Gastroesophageal sphincter (tissue), 4 donors: ENCODE measurements at regions not wholly inside any gene's neighbourhood (a gene's known extent, or its start where the extent isn't known, plus 50 kb on each side); places are given as distances from the start of the nearest gene placed in this dataset.

Experiments used
- ATAC-seq: fragments of 150-250 bp; one replicate; pipeline ENCODE4 v1.9.1; 2016; ENCODE audit warnings: mild to moderate bottlenecking, moderate library complexity
- H3K27ac ChIP-seq, 4 donors: fragments of 200-600 bp; sonication (generic) in 3 of 4; 1 replicate in 3 of 4; 2 replicates in 1 of 4; pipeline ENCODE4 v1.5.1; 2016 to 2019
- H3K27me3 ChIP-seq: fragments of 200-600 bp; sonication (generic); one replicate; pipeline ENCODE4 v1.5.1; 2019
- H3K36me3 ChIP-seq, 2 donors: fragments of 200-600 bp; sonication (generic); one replicate each; pipeline ENCODE4 v1.5.1; 2019; ENCODE audit warnings: control low read depth in 1 of 2
- H3K4me1 ChIP-seq, 3 donors: fragments of 200-600 bp; sonication (generic); 1 replicate in 2 of 3; 2 replicates in 1 of 3; pipeline ENCODE4 v1.5.1; 2016 to 2019; ENCODE audit warnings: control low read depth in 2 of 3
- H3K4me3 ChIP-seq, 2 donors: fragments of 200-600 bp; sonication (generic); one replicate each; pipeline ENCODE4 v1.5.1; 2019; ENCODE audit warnings: mild to moderate bottlenecking in 1 of 2, moderate library complexity in 1 of 2
- H3K9me3 ChIP-seq, 3 donors: fragments of 200-600 bp; sonication (generic); one replicate each; pipeline ENCODE4 v1.5.1; 2017 to 2019; ENCODE audit warnings: control low read depth in 2 of 3
- EP300 ChIP-seq: sonication (generic); formaldehyde crosslinking; IDR thresholded peaks from one replicate; pipeline ENCODE4 v1.6.1; 2017; ENCODE audit warnings: antibody characterized with exemption, mild to moderate bottlenecking
- POLR2A ChIP-seq, 2 donors: fragments of 450-650 bp; IDR thresholded peaks; one replicate each; pipeline ENCODE4 v1.6.1; 2017; ENCODE audit warnings: antibody characterized with exemption in 2 of 2, mild to moderate bottlenecking in 2 of 2, moderate library complexity in 1 of 2
- POLR2AphosphoS5 ChIP-seq: sonication (generic); formaldehyde crosslinking; IDR thresholded peaks from one replicate; pipeline ENCODE4 v1.6.1; 2017; ENCODE audit warnings: antibody characterized with exemption
- WGBS, 2 donors: methylation state at CpG; one replicate each; pipeline ENCODE4 v1.1.5; 2018; ENCODE audit warnings: low coverage in 1 of 2; 5-methylcytosine and 5-hydroxymethylcytosine counted together
- TF ChIP-seq, protein P1 (sequence below), 4 experiments: fragments of 200-600 bp in 2 of 4; fragments of 450-650 bp in 2 of 4; sonication (generic) in 1 of 4; IDR thresholded peaks; one replicate each; pipeline ENCODE4 v1.5.1; 2017 to 2019; ENCODE audit warnings: antibody characterized with exemption in 4 of 4, mild to moderate bottlenecking in 2 of 4, moderate library complexity in 2 of 4

DNA sequence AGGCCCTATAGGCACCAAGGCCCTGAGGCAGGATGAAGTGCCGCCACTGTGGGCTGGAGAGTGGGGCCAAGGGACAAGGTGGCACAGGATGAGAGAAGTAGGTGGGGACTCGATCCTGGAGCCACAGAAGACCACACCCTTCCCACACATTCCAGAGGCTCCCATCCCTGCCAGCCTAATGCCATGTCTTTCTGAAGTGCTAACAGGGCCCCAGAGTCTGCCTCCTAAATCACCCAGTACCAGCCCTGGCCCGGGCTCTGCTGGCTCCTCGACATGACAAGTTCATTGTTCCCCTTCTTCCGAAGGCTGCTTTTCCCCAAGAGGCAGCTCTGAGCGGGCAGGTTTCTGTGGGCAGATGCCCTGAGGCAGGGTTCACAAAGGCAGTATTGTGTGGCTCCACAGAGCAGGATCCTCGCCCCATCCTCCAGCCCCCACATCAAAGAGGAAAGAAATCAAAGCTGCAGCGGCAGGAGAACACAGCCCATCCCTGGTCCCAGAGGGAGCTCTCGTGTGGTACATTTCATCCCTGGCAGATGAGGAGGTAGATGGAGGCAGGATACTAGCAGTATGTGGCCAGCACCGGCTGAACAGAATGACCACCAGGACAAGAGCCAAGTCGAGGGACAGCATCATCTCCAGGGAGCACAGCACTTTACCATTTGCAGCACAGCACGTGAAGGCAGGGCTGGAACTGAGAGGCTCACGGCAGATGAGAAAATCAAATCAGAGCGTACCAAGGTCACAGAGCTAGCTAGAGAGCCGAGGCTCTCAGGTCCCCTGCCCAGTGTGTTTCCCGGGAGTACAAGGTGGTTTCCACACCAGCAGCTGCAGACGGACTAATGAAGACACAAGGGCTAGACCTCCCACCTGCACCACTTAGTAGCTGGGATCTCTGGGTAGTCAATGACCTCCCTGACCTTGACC is 64.8 kb downstream of the SYF2 start:
- no peak for TF ChIP-seq POLR2A (IDR thresholded peaks at IDR 0.05)
- TF ChIP-seq, protein P1, sequence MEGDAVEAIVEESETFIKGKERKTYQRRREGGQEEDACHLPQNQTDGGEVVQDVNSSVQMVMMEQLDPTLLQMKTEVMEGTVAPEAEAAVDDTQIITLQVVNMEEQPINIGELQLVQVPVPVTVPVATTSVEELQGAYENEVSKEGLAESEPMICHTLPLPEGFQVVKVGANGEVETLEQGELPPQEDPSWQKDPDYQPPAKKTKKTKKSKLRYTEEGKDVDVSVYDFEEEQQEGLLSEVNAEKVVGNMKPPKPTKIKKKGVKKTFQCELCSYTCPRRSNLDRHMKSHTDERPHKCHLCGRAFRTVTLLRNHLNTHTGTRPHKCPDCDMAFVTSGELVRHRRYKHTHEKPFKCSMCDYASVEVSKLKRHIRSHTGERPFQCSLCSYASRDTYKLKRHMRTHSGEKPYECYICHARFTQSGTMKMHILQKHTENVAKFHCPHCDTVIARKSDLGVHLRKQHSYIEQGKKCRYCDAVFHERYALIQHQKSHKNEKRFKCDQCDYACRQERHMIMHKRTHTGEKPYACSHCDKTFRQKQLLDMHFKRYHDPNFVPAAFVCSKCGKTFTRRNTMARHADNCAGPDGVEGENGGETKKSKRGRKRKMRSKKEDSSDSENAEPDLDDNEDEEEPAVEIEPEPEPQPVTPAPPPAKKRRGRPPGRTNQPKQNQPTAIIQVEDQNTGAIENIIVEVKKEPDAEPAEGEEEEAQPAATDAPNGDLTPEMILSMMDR (IDR thresholded peaks at IDR 0.05), result no peak
- no peak for TF ChIP-seq EP300
- TF ChIP-seq POLR2AphosphoS5, result no peak
- no peaks in the 10 kb centered on the region for H3K4me1 ChIP-seq
- no peak for ATAC-seq
- no peaks in the 10 kb centered on the region for H3K9me3 ChIP-seq
- H3K27ac ChIP-seq, result no peak overlapping the region
- no peaks in the 10 kb centered on the region for H3K27me3 ChIP-seq
- 63 to 80% methylated on average over 2 of the region's 17 CpGs for WGBS, 2 donors
- H3K36me3 ChIP-seq, result no peaks in the 10 kb centered on the region
- H3K4me3 ChIP-seq, result no peak overlapping the region

DNA sequence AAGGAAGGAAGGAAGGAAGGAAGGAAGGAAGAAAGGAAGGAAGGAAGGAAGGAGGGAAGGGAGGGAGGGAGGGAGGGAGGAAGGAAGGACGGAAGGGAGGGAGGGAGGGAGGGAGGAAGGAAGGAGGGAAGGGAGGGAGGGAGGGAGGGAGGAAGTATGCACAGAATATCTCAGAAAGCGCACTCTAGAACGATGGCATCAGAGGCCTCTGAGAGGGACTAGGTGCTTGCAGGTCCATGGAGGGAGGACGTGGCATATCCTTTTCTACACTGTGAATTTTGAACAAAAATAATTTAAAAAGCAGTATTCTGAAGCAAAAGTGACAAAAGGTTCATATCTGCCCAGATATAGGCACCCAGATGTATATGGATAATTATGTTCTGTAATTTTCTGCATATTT is 65.5 kb downstream of the SYF2 start:
- 84 to 100% methylated on average over 1 to 3 of the region's 4 CpGs for WGBS, 2 donors
- no peak for ATAC-seq
- TF ChIP-seq EP300 (no peak), POLR2AphosphoS5 (no peak), POLR2A (IDR thresholded peaks at IDR 0.05) (no peak)
- TF ChIP-seq, protein P1 (IDR thresholded peaks at IDR 0.05), result no peak

DNA sequence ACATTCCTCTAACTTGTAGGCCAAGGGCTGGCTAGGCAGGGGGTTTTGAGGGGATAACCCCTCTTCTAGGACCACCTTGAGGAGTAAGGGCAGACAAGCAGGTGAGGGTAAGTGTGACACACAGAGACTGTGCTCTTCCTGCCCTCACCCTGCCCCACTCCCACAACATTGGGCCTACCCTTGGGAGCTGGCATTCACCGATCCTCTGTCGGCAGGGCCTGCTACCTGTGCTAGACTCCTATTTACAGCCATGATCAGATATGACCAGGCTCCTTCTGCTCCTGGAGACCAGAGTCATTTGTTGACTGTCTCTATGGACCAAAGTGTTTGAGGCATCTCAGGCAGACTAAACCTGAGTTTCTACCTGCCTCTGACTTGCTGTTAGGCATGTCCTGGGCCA is 68.3 kb downstream of the SYF2 start:
- Histone ChIP-seq H3K9me3 (peaks cover 0 to 14% (median 0%) of the 10 kb centered on the region in 3 donors), H3K4me3 (no peak overlapping the region), H3K4me1 (no peaks in the 10 kb centered on the region), H3K27ac (no peak overlapping the region), H3K36me3 (no peaks in the 10 kb centered on the region), H3K27me3 (peaks cover 5% of the 10 kb centered on the region)
- TF ChIP-seq, protein P1 (IDR thresholded peaks at IDR 0.05), result no peak
- no peak for TF ChIP-seq EP300
- no peak for ATAC-seq
- 100% methylated on average over 2 of the region's 2 CpGs; no CpG with 5 or more reads in 1 of the 2 donors for WGBS, 2 donors

More for the DNA sequence above, 65.5 kb downstream of the SYF2 start:
- Histone ChIP-seq H3K9me3 (no peaks in the 10 kb centered on the region), H3K27ac (no peak overlapping the region), H3K4me1 (no peaks in the 10 kb centered on the region), H3K36me3 (no peaks in the 10 kb centered on the region), H3K27me3 (no peaks in the 10 kb centered on the region), H3K4me3 (no peak overlapping the region)

DNA sequence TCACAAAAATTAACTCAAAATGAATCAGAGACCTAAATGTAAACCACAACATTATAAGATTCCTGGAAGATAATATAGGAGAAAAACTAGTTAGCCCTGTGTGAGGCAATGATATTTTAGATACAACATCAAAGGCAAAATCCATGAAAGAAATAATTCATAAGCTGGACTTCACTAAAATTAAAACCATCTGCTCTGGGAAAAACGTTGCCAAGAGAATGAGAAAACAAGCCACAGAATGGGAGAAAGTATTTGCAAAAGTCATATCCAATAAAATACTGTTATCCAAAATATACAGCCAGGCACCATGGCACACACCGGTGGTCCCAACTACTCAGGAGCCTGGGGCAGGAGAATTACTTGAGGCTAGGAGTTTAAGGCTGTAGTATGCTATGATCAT is 70.3 kb downstream of the SYF2 start:
- H3K9me3 ChIP-seq, result peaks cover 0 to 22% (median 0%) of the 10 kb centered on the region in 3 donors
- H3K27me3 ChIP-seq, result peaks cover 5% of the 10 kb centered on the region
- ATAC-seq, result no peak
- WGBS, 2 donors, result 12 to 25% methylated on average over 2 of the region's 2 CpGs
- no peak overlapping the region for H3K27ac ChIP-seq
- H3K4me1 ChIP-seq, result no peaks in the 10 kb centered on the region
- no peak overlapping the region for H3K4me3 ChIP-seq
- TF ChIP-seq POLR2A (IDR thresholded peaks at IDR 0.05) (no peak), POLR2AphosphoS5 (no peak), EP300 (no peak)
- TF ChIP-seq, protein P1 (IDR thresholded peaks at IDR 0.05), result no peak
- no peaks in the 10 kb centered on the region for H3K36me3 ChIP-seq

DNA sequence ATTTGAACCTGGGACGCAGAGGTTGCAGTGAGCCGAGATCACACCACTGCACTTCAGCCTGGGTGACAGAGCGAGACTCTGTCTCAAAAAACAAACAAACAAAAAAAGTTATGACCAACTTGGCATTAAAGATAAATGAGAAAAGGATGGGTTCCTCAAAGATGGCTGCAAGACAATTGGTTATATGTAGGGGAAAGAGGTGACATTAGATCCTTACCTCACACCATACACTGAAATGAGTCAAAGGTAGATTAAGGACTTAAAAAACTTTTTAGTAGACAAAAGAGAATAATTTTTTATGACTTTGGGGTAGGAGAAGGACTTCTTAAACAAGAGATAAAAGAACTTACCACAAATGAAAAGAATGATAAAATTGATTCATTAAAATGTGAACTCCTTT is 74.5 kb downstream of the SYF2 start:
- no peak for ATAC-seq
- Histone ChIP-seq H3K36me3 (no peaks in the 10 kb centered on the region), H3K27ac (no peak overlapping the region), H3K4me3 (no peak overlapping the region), H3K27me3 (peaks cover 15% of the 10 kb centered on the region), H3K9me3 (peaks cover 0 to 43% (median 0%) of the 10 kb centered on the region in 3 donors), H3K4me1 (no peaks in the 10 kb centered on the region)
- TF ChIP-seq, protein P1 (IDR thresholded peaks at IDR 0.05), result no peak
- TF ChIP-seq POLR2AphosphoS5 (no peak), POLR2A (IDR thresholded peaks at IDR 0.05) (no peak), EP300 (no peak)
- WGBS, 2 donors, result 93% methylated on average over 2 to 3 of the region's 3 CpGs
